ENCODE measurements at regions not wholly inside any gene's neighbourhood (a gene's known extent, or its start where the extent isn't known, plus 50 kb on each side); places are given as distances from the start of the nearest gene placed in this dataset.

DNA sequence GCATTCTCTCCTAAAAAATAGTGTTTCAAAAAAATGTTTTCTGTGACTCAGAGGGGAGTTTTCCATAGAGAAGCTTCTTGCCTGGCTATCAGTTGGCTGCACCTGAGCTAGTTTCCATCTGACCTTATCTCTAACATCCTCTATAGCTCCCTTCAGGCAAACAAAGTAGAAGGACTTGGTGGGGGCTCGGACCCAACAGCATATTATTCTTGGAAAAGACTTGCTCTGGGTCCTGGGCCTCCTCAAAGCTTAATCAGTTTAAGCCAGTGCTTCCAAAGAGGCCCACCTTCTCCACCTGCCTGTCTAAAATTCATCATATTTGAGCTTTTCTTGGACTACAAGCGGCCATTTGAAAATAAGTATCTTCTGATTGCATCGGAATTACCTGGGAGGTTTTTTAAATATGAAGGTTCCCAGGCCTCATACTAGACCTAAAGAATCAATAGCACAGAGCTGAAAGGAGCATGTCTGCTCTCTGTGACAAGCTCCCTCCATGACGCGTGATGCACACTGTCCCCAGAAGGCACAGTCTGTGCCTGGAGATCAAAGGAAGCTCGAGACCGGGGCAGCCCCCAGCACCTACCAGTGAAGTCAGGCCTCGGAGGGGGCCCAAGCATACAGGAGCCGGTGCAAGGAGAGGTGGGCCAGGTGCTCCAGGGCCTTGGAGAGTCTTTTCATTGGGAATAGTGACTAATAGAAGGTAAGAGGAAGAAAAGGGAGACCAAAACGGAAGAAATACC, 80.6 kb upstream of the HIVEP1 start (continued):
- TF ChIP-seq, protein P1, sequence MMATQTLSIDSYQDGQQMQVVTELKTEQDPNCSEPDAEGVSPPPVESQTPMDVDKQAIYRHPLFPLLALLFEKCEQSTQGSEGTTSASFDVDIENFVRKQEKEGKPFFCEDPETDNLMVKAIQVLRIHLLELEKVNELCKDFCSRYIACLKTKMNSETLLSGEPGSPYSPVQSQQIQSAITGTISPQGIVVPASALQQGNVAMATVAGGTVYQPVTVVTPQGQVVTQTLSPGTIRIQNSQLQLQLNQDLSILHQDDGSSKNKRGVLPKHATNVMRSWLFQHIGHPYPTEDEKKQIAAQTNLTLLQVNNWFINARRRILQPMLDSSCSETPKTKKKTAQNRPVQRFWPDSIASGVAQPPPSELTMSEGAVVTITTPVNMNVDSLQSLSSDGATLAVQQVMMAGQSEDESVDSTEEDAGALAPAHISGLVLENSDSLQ (IDR thresholded peaks at IDR 0.05), result no peak; the same call in 1 of the 2 replicates
- TF ChIP-seq ELF2 (CRISPR knock-in tag; IDR thresholded peaks at IDR 0.05) (no peak), TEAD1 (CRISPR knock-in tag; IDR thresholded peaks at IDR 0.05) (0 out of 4 replicates have a peak, but pooled peaks of 1 of the 2 experiments have one; percentile 35), FOXM1 (IDR thresholded peaks at IDR 0.05; ENCODE audit: low read depth) (peak; percentile 91), FOXM1 (CRISPR knock-in tag; IDR thresholded peaks at IDR 0.05; ENCODE audit: low read depth) (no peak), KDM5B (IDR thresholded peaks at IDR 0.05; ENCODE audit: insufficient replicate concordance, low read depth, low read length) (peak; percentile 44), ZFP1 (CRISPR knock-in tag; IDR thresholded peaks at IDR 0.05) (no peak), ZNF175 (CRISPR knock-in tag; IDR thresholded peaks at IDR 0.05; ENCODE audit: low read depth) (no peak), ZSCAN32 (CRISPR knock-in tag; IDR thresholded peaks at IDR 0.05) (0 out of 2 replicates have a peak, but pooled peaks have one; percentile 14), CREBBP (IDR thresholded peaks at IDR 0.05; ENCODE audit: low read depth, low read length) (no peak), CXXC5 (CRISPR knock-in tag; IDR thresholded peaks at IDR 0.05) (peak; percentile 60), ZNF408 (CRISPR knock-in tag; IDR thresholded peaks at IDR 0.05; ENCODE audit: low read depth) (no peak), MCM5 (IDR thresholded peaks at IDR 0.05; ENCODE audit: low read depth) (no peak), POLR2AphosphoS2 (IDR thresholded peaks at IDR 0.05; ENCODE audit: low read length) (no peak), RNF2 (IDR thresholded peaks at IDR 0.05) (peak; percentile 95)
- TF ChIP-seq, protein P2, sequence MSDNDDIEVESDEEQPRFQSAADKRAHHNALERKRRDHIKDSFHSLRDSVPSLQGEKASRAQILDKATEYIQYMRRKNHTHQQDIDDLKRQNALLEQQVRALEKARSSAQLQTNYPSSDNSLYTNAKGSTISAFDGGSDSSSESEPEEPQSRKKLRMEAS (CRISPR knock-in tag; IDR thresholded peaks at IDR 0.05), result peak; percentile 42; the same call in 1 of the 2 replicates
- TF ChIP-seq, protein P3, sequence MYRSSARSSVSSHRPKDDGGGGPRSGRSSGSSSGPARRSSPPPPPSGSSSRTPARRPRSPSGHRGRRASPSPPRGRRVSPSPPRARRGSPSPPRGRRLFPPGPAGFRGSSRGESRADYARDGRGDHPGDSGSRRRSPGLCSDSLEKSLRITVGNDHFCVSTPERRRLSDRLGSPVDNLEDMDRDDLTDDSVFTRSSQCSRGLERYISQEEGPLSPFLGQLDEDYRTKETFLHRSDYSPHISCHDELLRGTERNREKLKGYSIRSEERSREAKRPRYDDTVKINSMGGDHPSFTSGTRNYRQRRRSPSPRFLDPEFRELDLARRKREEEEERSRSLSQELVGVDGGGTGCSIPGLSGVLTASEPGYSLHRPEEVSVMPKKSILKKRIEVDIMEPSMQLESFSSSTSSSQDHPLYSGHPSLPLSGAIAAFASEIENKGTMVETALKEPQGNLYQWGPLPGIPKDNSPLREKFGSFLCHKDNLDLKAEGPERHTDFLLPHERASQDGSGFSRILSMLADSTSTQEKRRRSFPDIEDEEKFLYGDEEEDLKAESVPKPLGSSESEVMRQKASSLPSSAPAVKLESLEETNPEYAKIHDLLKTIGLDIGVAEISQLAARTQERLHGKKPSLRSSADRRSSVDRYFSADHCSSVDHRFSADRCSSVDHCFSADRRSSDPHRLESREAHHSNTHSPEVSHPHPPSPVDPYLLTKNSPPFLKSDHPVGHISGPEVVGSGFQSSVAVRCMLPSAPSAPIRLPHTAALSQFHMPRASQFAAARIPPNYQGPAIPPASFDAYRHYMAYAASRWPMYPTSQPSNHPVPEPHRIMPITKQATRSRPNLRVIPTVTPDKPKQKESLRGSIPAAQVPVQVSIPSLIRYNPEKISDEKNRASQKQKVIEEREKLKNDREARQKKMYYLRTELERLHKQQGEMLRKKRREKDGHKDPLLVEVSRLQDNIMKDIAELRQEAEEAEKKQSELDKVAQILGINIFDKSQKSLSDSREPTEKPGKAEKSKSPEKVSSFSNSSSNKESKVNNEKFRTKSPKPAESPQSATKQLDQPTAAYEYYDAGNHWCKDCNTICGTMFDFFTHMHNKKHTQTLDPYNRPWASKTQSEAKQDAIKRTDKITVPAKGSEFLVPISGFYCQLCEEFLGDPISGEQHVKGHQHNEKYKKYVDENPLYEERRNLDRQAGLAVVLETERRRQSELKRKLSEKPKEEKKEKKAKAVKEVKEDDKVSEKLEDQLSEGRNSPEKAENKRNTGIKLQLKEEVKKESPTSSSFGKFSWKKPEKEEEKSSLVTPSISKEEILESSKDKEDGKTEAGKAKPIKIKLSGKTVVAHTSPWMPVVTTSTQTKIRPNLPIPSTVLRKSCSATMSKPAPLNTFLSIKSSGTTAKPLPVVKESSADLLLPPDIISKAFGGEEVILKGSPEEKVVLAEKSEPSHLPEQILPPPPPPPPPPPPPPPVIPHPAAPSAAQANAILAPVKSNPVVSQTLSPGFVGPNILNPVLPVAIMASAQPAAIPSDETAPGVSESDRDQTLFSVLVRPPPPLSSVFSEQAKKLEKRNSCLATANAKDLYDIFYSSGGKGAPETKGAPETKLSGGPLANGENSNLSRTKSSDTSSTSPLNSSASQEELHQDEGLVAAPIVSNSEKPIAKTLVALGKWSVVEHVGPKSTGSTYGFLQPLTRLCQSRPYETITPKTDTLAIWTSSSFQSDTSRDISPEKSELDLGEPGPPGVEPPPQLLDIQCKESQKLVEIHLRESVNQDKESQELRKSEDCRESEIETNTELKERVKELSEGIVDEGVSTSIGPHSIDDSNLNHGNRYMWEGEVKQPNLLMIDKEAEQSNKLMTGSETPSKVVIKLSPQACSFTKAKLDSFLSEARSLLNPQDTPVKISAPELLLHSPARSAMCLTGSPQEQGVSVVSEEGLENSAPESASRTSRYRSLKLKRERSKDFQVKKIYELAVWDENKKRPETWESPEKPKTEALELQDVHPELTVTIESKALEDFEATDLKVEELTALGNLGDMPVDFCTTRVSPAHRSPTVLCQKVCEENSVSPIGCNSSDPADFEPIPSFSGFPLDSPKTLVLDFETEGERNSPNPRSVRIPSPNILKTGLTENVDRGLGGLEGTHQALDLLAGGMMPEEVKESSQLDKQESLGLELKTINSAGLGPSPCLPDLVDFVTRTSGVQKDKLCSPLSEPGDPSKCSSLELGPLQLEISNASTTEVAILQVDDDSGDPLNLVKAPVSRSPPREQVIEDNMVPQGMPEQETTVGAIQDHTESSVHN (IDR thresholded peaks at IDR 0.05; ENCODE audit: borderline replicate concordance in 1 of 2, low read depth in 1 of 2), result no peak
- TF ChIP-seq, protein P4, sequence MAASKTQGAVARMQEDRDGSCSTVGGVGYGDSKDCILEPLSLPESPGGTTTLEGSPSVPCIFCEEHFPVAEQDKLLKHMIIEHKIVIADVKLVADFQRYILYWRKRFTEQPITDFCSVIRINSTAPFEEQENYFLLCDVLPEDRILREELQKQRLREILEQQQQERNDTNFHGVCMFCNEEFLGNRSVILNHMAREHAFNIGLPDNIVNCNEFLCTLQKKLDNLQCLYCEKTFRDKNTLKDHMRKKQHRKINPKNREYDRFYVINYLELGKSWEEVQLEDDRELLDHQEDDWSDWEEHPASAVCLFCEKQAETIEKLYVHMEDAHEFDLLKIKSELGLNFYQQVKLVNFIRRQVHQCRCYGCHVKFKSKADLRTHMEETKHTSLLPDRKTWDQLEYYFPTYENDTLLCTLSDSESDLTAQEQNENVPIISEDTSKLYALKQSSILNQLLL (CRISPR knock-in tag; IDR thresholded peaks at IDR 0.05; ENCODE audit: borderline replicate concordance), result no peak

Data from K562 (cell line).